Glomerular visceral epithelial cell (primary cell): ENCODE measurements at regions not wholly inside any gene's neighbourhood (a gene's known extent, or its start where the extent isn't known, plus 50 kb on each side); places are given as distances from the start of the nearest gene placed in this dataset.
"Not testable (repeated sequence)": the region's sequence is repeated elsewhere in the genome, so short reads cannot be mapped to it uniquely, and the experiment has no call there.

Experiments used
- DNase-seq: peaks from one replicate; pipeline ENCODE4 v3.0.0-alpha.2; 2016; ENCODE audit errors: extremely low spot score

DNA sequence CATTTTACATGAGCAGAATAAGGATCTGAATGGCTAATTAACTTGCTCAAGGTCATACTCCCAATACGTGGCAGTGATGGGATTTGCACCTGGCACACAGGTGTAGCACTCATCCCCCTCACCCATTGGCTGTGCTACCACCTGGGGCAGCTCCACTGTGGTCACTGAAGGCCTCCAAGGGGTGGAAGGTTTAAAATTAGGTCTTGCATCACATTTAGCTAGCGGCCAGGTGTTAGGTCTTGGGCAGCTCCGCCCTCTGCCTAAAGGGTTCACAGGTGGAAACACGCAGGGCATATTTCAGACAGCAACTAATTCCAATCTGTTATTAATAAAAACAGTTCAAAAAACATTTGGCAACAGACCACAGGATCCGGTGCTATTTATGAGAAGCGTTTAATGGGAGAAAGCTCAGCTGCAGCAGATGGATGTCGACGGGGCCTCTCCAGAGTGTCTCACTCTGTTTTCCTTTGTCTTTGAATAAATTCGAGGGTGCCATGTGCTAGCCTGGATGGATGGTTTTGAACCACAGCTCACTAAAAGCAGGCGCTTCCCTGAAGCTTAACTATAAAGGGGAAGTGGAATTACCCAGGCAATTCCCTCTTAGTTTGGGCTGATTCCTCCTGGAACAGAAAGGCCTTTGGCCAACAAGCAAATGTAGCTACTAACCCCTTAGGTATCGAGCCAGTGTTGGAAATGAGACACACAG is 1017.6 kb downstream of the TYW1 start:
- no peak for DNase-seq

DNA sequence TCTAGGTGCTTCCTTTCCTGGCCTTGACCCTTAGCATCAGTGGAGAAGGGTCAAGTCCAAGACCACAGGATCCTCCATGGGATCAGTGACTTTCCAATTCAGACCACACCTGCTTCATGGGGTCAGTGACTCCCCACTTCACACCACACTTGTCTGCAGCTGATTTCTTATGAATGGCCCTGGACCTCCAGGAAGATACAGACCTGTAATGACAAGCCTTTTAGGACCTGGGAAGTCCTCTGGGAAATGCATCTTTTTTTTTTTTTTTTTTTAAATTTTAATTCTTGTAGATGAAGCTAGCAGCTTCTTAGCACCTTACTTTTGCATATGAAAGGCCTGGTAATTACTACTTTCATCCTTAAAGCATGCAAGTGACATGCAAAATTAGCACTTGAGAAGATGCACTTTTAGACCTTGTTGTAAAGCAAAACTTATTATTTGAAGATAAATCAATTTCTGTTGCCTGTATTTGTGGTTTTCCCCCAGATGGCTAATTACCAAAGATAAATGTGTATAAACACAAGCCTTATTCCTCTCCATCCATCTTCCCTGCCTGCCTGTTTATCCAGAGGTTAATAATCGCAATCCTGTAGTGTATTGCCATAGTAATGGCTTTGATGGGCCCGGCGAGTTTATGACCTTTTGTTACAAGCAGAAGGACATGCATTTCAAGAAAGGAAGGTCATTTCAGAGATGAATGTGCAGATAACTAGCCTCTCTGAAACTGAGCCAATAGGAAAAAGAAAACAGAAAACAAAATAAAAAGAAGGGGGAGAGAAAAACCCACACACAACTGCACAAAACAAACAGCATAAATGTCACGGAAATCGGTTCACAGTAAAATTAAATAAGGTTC is 1018.7 kb downstream of the TYW1 start:
- DNase-seq = no peak

DNA sequence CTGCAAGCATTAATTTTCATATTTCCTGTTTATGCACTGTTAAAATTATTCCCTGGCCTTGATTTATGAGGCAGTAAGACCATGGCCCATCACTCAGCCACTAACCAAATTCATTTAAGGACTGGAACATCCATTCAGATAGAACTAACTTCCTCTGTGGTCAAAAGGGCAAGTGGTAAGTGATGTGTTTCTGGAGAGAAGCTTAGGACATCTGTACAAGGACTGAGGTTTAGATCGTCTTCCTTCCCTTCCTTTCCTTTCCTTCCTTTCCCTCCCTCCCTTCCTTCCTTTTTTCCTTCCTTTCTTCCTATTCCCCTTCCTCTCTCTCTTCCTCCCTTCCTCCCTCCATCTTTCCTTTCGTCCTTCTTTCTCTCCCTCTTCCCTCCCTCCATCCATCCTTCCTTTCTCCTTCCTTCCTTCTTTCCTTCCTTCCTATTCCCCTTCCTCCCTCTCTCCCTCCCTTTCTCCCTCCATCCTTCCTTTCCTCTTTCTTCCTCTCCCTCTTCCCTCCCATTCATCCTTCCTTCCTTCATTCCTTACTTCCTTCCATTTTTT is 1019.4 kb downstream of the TYW1 start:
- no peak for DNase-seq

DNA sequence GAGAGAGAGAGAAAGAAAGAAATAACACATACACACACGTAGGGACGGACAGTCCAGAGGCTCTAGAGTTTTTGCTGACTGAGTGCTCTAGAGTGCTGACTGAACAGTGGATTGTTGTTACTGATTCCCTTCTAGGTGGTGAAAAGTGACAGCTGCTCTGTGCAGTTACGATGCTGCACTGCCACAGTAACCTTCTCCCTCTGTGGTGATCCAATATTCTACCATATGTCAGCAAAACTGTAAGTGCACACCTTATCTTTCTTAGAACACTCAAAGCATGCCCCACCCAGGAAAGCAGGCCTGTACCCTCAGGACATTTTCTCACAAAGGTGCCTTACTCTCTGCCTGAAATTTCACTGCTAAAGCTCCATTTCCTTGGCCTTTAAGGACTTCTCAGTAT is 1023.5 kb downstream of the TYW1 start:
- no peak for DNase-seq

GRCh38 chr7:68025369-68025768 is 1028.7 kb downstream of the TYW1 start:
- DNase-seq = no peak

DNA sequence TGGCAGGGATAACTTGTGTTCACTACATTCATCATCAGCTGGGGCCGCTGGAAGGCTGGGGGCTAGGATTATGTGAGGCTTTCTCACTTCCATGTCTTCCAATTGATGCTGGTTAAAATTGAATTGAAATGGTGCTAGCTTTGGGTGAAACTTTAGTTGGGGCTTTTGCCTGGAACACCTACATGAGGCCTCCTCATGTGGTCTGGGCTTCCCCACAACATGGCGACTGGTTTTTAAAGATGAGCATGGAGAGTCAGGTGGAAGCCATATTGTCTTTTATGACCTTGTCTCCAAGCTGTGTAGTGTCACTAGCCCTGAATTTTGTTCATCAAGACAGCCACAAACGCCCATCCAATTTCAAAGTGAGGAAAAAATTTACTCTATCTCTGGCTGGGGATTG is 1033.9 kb downstream of the TYW1 start:
- DNase-seq = no peak

DNA sequence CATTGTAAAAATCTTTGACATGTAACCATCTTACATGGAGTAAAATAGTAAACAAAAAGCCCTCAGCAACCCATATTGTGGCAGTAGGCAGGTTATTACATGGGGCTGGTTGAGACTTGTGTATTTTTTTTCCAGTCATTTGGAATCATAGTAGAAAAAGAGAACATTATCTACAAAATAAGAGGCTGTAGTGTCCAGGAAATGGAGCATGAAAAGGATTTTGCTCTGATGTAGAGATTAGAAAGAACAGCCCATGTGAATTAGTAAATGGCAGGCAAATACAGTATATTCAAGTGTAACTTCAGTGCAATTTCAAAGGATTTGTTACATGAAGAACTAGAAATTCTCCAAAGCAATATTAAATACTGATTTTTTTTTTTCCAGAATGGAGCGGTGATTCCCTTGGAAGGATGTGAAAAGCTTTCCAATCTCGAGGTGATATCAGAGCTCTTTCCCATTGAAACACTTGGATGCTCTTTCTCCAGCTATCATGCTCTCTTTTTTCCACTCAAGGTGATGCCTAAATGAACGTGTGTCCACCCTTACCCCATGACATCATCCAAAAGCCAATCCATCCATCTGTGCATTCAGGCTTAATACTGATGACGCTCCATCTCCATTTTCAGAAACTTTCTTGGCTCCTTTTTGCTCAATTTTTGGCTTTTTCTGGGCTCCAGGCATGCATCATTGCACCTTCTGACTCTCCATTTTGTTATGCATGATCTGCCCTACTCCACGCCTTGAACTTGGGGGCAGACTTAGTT is 1034.7 kb downstream of the TYW1 start:
- DNase-seq = no peak

- DNase-seq = no peak
Measured at GRCh38 chr7:68038621-68039314, 1042.1 kb downstream of the TYW1 start.

DNA sequence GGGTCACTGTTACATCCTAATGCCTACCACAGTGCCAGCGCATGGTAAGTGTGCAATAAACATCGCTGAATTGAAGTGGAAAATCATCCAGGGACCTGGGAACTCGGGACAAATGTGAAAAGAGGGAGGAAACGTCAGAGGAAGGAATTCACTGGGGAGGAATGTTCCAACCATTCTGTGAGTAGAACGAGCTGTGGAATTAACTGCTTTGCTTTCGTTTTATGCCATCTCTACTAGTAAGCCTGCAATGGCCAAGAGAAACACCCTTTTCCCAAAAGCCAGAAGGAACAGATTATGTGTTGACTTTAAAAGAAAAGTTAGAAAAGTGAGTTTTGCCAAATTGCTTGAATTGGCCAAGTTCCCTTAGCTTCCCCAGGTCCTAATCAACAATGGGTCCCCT is 1044.9 kb downstream of the TYW1 start:
- no peak for DNase-seq

DNA sequence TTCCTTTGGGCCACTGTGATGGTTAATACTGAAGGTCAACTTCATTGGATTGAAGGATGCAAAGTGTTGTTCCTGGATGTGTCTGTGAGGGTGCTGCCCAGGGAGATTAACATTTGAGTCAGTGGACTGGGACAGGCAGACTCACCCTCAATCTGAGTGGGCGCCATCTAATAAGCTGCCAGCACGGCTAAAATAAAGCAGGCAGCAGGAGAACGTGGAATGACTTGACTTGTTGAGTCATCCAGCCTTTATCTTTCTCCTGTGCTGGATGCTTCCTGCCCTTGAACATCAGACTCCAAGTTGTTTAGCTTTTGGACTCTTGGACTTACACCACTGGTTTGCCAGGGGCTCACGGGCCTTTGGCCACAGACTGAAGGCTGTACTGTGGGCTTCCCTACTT is 1046.9 kb downstream of the TYW1 start:
- no peak for DNase-seq

- no peak for DNase-seq
Measured at GRCh38 chr7:68050627-68051026, 1054.0 kb downstream of the TYW1 start.

- no peak for DNase-seq
Measured at GRCh38 chr7:68058014-68058413, 1061.4 kb downstream of the TYW1 start.

DNA sequence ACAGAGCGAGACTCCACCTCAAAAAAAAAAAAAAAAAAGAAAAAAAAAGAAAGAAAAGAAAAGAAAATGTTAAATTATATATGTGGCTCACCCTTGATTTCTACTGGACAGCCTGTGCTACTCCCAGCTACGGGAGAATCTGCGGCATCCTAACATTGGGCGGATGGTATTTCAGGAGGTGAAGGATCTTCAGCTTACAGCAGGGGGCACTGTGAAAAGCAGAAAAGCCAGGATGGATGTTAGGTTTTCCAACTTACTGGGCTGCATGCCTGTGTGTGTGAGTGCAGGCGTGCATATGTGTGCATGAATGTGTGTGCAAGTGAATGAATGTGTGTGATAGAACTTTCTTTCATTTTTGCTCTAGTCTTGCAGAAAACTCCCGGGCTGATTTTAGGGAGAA is 1066.5 kb downstream of the TYW1 start:
- DNase-seq = no peak

DNA sequence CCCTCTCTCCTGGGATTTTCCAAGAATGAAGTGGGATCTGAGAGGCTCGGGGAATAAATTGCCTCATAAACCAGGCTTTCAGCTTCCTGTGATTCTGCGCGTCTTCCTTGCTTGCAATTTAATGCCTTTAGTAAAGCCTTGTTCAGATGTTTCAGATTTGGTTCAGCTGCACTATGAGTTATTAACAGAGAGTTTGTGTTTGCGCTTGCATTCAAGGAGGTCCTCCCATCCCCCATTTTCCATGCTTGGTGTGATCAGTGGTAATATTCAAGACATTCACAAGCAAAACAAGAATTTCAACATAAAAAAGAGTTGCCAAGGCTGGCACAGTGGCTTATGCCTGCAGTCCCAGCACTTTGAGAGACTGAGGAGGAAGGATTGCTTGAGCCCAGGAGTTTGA is 1068.9 kb downstream of the TYW1 start:
- no peak for DNase-seq

GRCh38 chr7:68067845-68068244 is 1071.2 kb downstream of the TYW1 start:
- DNase-seq = no peak

GRCh38 chr7:68070992-68071391 is 1074.4 kb downstream of the TYW1 start:
- no peak for DNase-seq

DNA sequence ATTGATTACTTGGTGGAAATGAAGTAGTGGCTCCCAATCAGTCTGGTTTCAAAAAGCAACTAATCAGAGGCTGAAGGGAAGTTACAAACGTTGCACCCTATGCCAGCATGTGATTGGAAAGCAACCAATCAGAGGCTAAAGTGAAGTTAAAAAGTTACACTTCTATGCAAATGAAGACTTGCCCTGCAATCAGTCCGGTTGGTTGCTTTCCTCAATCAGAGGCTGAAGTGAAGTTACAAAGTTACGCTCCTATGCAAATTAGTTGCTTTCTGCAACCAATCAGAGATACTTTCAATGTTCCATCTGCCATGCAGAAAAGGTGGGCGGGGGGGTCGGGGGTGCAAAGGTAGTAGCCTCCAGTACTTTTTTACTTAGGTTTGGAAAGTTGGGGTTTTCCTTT is 1077.1 kb downstream of the TYW1 start:
- DNase-seq = no peak

- DNase-seq = no peak
Measured at GRCh38 chr7:68074242-68074641, 1077.6 kb downstream of the TYW1 start.

DNA sequence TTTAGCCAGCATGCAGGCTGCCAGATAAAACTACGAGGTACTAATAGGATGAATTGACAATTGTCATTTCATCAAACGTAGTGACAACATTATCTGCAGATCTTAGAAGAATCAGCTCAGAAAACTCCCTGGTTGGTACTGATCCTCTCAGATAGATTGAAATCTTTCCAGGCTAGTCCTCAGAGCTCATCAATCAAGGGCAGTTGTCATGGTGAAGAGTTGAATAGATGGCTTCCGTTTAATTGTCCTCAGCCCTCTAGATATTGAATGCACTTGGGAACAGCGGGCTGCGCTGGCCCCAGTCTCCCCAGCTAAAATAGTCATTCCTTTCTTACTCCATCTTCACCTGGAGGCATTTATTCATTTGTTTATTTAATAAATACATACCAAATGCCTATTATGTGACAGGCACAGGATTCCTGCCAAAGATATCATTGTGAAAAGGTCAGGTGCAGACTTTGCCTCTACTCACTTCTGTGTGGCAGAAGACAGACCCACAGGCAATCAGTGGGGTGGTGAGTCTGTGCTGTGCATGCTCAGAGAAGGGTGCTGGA is 1081.6 kb downstream of the TYW1 start:
- no peak for DNase-seq

- not testable (repeated sequence) for DNase-seq
Measured at GRCh38 chr7:68082066-68082960, 1085.7 kb downstream of the TYW1 start.
